ENCODE measurements at regions not wholly inside any gene's neighbourhood (a gene's known extent, or its start where the extent isn't known, plus 50 kb on each side); places are given as distances from the start of the nearest gene placed in this dataset.

DNA sequence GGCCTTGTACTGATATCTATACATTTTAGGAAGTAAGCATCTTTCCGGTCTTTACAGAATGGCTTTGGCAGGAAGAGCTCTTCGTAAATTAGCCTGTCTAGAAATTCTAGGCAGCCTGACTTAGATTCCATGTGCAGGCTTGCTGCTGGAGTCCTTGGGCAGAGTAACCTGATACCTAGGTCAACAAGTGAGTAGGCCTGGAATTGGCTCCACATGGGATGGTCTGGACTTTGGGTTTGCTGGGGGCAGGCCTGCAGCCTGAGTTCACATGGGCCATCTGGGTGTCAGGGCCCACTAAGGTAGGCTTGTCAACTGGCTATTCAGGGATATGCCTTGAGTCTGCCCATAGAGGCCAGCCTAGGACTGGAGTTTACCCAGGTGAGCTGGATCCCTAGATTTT, 59.6 kb upstream of the CYYR1 start:
- TF ChIP-seq CTCF (IDR thresholded peaks at IDR 0.05; ENCODE audit: partially characterized antibody, unreplicated experiment) = no peak
- DNase-seq = no peak

DNA sequence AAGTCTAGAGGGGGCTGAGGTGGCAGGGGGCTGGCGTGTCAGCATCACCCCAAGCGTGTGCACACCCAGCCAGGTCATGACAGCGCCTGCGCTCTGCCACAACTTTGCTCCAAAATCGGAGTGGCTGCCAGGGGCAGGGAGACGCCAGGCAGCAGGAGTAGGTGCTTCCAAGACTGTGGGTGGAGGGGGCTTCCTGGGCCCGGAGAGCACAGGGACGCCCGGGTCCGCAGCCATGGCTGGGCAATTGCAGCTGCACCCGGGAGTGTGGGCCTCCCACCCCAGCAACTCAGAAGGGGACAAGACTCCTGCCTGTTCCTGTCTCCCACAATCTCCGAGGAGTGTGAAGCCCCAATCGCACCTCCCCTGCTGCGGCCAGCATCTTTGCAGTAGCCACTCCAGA, 53.1 kb upstream of the CYYR1 start:
- H3K9me3 Mint-ChIP-seq (ENCODE audit: unreplicated experiment) = peaks cover 3% of the 10 kb centered on the region
- H3K27ac Mint-ChIP-seq (ENCODE audit: unreplicated experiment) = no peak overlapping the region
- TF ChIP-seq CTCF (IDR thresholded peaks at IDR 0.05; ENCODE audit: partially characterized antibody, unreplicated experiment) = no peak
- DNase-seq = no peak
- H3K27me3 Mint-ChIP-seq (ENCODE audit: unreplicated experiment) = no peaks in the 10 kb centered on the region
- no peaks in the 10 kb centered on the region for H3K4me1 Mint-ChIP-seq (ENCODE audit: low read depth, unreplicated experiment)
- no peak overlapping the region for H3K4me3 Mint-ChIP-seq (ENCODE audit: unreplicated experiment)
- peaks cover 5% of the 10 kb centered on the region for H3K36me3 Mint-ChIP-seq (ENCODE audit: unreplicated experiment)

More for the DNA sequence above, 59.6 kb upstream of the CYYR1 start:
- Mint-ChIP-seq H3K4me3 (ENCODE audit: unreplicated experiment) (no peak overlapping the region), H3K36me3 (ENCODE audit: unreplicated experiment) (peaks cover 16% of the 10 kb centered on the region), H3K27me3 (ENCODE audit: unreplicated experiment) (no peaks in the 10 kb centered on the region), H3K4me1 (ENCODE audit: low read depth, unreplicated experiment) (no peaks in the 10 kb centered on the region), H3K27ac (ENCODE audit: unreplicated experiment) (no peak overlapping the region), H3K9me3 (ENCODE audit: unreplicated experiment) (peaks cover 12% of the 10 kb centered on the region)

- DNase-seq = no peak
- Mint-ChIP-seq H3K9me3 (ENCODE audit: unreplicated experiment) (peaks cover 3% of the 10 kb centered on the region), H3K4me3 (ENCODE audit: unreplicated experiment) (no peak overlapping the region), H3K27me3 (ENCODE audit: unreplicated experiment) (no peaks in the 10 kb centered on the region), H3K36me3 (ENCODE audit: unreplicated experiment) (peaks cover 5% of the 10 kb centered on the region), H3K27ac (ENCODE audit: unreplicated experiment) (no peak overlapping the region), H3K4me1 (ENCODE audit: low read depth, unreplicated experiment) (no peaks in the 10 kb centered on the region)
- no peak for TF ChIP-seq CTCF (IDR thresholded peaks at IDR 0.05; ENCODE audit: partially characterized antibody, unreplicated experiment)
These were observed 52.0 kb upstream of the CYYR1 start for GRCh38 chr21:26624983-26625519.
